PC-9 (cell line): ENCODE measurements at regions not wholly inside any gene's neighbourhood (a gene's known extent, or its start where the extent isn't known, plus 50 kb on each side); places are given as distances from the start of the nearest gene placed in this dataset.
A peak's percentile ranks its signal among the peaks of the same experiment; 100 is the strongest.

ENCODE experiments used
- BruUV-seq: library from RNA; stranded (reverse); fragments of 400-500 nt; replicated peaks from 2 replicates; lab custom pipeline; 2021; lab: Mats Ljungman, UMichigan
- CTCF ChIA-PET: fragments of 300-600 bp; sonication (Branson Sonifier 250); formaldehyde crosslinking; loops from one replicate; lab custom pipeline; 2022; ENCODE audit warnings: antibody characterized with exemption; lab: Charles Lee
- POLR2A ChIA-PET: fragments of 300-600 bp; sonication (Branson Sonifier 250); formaldehyde crosslinking; loops from one replicate; lab custom pipeline; 2022; ENCODE audit warnings: antibody characterized with exemption; ENCODE audit not compliant: unreplicated experiment; lab: Charles Lee
- DNase-seq, 2 experiments: peaks; one replicate each; pipeline versions ENCODE4 v3.0.0 to v3.0.0-alpha.2; 2015 to 2022; ENCODE audit warnings: mixed read lengths in 1 of 2
- H2AFZ ChIP-seq: fragments of 200-600 bp; sonication (generic); 2 replicates; pipeline ENCODE4 v1.8.1; 2017; ENCODE audit warnings: antibody characterized with exemption
- H3F3A ChIP-seq: fragments of 200-600 bp; sonication (generic); 2 replicates; pipeline ENCODE4 v1.8.1; 2017; ENCODE audit warnings: antibody characterized with exemption, mild to moderate bottlenecking, low read depth; ENCODE audit not compliant: insufficient read depth
- H3K27ac ChIP-seq: fragments of 200-600 bp; sonication (generic); 2 replicates; pipeline ENCODE4 v1.6.1; 2016; ENCODE audit warnings: mixed run types
- H3K27me3 ChIP-seq: fragments of 200-600 bp; sonication (generic); 2 replicates; pipeline ENCODE4 v1.6.1; 2016; ENCODE audit warnings: low read depth, mixed run types; ENCODE audit not compliant: insufficient read depth
- H3K36me3 ChIP-seq: fragments of 200-600 bp; sonication (generic); 2 replicates; pipeline ENCODE4 v1.6.1; 2016; ENCODE audit warnings: low read depth, mixed run types
- H3K4me1 ChIP-seq: fragments of 200-600 bp; sonication (generic); replicated peaks from 2 replicates; pipeline ENCODE4 v1.6.1; 2016; ENCODE audit warnings: mixed run types; ENCODE audit not compliant: insufficient read depth
- H3K4me2 ChIP-seq: fragments of 200-600 bp; sonication (generic); 2 replicates; pipeline ENCODE4 v1.6.1; 2017; ENCODE audit warnings: mixed run types
- H3K4me3 ChIP-seq: fragments of 200-600 bp; sonication (generic); 2 replicates; pipeline ENCODE4 v1.6.1; 2016; ENCODE audit warnings: mixed run types
- H3K79me2 ChIP-seq: fragments of 200-600 bp; sonication (generic); 2 replicates; pipeline ENCODE4 v1.6.1; 2017; ENCODE audit warnings: low read depth, mixed run types
- H3K9me2 ChIP-seq: fragments of 200-600 bp; sonication (generic); 2 replicates; pipeline ENCODE4 v1.8.1; 2017; ENCODE audit warnings: mild to moderate bottlenecking; ENCODE audit not compliant: insufficient read depth
- H3K9me3 ChIP-seq: fragments of 200-600 bp; sonication (generic); 2 replicates; pipeline ENCODE4 v1.8.1; 2016; ENCODE audit warnings: low read depth; ENCODE audit not compliant: insufficient read depth
- H4K20me1 ChIP-seq: fragments of 200-600 bp; sonication (generic); 2 replicates; pipeline ENCODE4 v1.8.1; 2017; ENCODE audit not compliant: insufficient read depth
- EZH2 ChIP-seq: fragments of 200-600 bp; sonication (generic); IDR thresholded peaks from 2 replicates; pipeline ENCODE4 v1.8.0; 2017; ENCODE audit warnings: antibody characterized with exemption, low read depth
- intact Hi-C: fragments of 100-400 bp; cut with micrococcal nuclease; formaldehyde crosslinking; loops from one replicate; pipeline ENCODE4 v1.10.0; 2022; ENCODE audit not compliant: unreplicated experiment
- TF ChIP-seq, protein P1 (sequence below): fragments of 200-600 bp; sonication (generic); conservative IDR thresholded peaks from 2 replicates; pipeline ENCODE4 v1.6.1; 2017; ENCODE audit warnings: mixed run types, antibody characterized with exemption, mild to moderate bottlenecking, moderate library complexity

- Histone ChIP-seq H3K36me3 (no peaks in the 10 kb centered on the region), H4K20me1 (no peaks in the 10 kb centered on the region), H3K4me3 (no peak overlapping the region), H3K27ac (no peak overlapping the region), H3K9me2 (no peaks in the 10 kb centered on the region), H3F3A (no peaks in the 10 kb centered on the region), H3K79me2 (no peaks in the 10 kb centered on the region), H3K9me3 (no peaks in the 10 kb centered on the region; the same call in 1 of the 2 replicates), H2AFZ (no peak overlapping the region), H3K4me2 (no peak overlapping the region), H3K4me1 (no peaks in the 10 kb centered on the region), H3K27me3 (no peaks in the 10 kb centered on the region)
- TF ChIP-seq, protein P1, sequence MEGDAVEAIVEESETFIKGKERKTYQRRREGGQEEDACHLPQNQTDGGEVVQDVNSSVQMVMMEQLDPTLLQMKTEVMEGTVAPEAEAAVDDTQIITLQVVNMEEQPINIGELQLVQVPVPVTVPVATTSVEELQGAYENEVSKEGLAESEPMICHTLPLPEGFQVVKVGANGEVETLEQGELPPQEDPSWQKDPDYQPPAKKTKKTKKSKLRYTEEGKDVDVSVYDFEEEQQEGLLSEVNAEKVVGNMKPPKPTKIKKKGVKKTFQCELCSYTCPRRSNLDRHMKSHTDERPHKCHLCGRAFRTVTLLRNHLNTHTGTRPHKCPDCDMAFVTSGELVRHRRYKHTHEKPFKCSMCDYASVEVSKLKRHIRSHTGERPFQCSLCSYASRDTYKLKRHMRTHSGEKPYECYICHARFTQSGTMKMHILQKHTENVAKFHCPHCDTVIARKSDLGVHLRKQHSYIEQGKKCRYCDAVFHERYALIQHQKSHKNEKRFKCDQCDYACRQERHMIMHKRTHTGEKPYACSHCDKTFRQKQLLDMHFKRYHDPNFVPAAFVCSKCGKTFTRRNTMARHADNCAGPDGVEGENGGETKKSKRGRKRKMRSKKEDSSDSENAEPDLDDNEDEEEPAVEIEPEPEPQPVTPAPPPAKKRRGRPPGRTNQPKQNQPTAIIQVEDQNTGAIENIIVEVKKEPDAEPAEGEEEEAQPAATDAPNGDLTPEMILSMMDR = no peak
- TF ChIP-seq EZH2 = no peak
- CTCF ChIA-PET = no interaction called here
- POLR2A ChIA-PET = no interaction called here
- intact Hi-C loops = no loop called here
- no TSS peak for BruUV-seq
- no peak for DNase-seq
Measured at GRCh38 chr7:68213838-68214237, 1217.2 kb downstream of the TYW1 start.

DNA sequence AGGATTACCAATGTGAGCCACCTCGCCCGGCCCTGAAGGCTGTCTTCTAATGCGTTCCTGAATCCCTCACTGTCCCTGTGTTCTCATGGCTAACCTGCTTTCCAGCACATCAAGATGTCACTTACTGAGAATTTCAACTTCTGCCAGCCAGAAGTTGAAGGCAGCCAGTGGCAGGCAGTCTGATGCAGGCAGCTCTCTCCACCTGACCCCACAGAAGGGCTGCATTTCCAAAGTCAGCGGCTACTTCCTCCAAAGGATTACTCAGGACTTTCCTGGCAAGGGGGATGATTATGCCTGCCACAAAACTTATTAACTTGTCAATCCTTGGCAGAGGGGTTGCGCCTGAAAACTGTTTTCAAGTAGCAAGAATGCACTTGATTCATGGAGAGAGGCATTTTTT, 1219.4 kb downstream of the TYW1 start:
- intact Hi-C loops = no loop called here
- no peak overlapping the region for H3K4me2 ChIP-seq
- H3K9me3 ChIP-seq = no peaks in the 10 kb centered on the region; the same call in 1 of the 2 replicates
- no peak overlapping the region for H3K27ac ChIP-seq
- H3K9me2 ChIP-seq = no peaks in the 10 kb centered on the region
- no peaks in the 10 kb centered on the region for H3F3A ChIP-seq
- no peaks in the 10 kb centered on the region for H3K4me1 ChIP-seq
- H4K20me1 ChIP-seq = no peaks in the 10 kb centered on the region
- H2AFZ ChIP-seq = no peak overlapping the region
- TF ChIP-seq EZH2 = no peak
- TF ChIP-seq, protein P1 = no peak
- no peaks in the 10 kb centered on the region for H3K27me3 ChIP-seq
- no peak overlapping the region for H3K4me3 ChIP-seq
- DNase-seq = no peak
- H3K36me3 ChIP-seq = no peaks in the 10 kb centered on the region
- POLR2A ChIA-PET = no interaction called here
- no peaks in the 10 kb centered on the region for H3K79me2 ChIP-seq
- no TSS peak for BruUV-seq
- CTCF ChIA-PET = no interaction called here

DNA sequence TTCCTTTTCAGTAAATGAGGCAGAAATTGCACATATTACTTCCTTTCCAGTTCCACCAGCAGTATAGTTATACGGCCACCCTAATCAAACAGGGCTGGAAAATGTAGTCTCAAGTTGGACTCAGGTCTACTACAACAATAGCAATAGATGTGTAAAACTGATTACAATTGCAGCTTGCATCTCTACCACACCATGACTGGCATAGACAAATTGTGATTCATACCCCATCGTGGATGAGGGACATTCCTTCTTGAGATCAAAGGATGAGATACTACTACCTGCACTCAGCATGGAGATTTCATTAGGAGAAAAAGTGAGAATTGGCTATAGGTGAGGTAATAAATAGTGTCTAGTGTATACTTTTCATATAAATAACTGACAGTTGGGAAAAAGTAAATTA, 1220.8 kb downstream of the TYW1 start:
- Histone ChIP-seq H3K79me2 (no peaks in the 10 kb centered on the region), H2AFZ (no peak overlapping the region), H4K20me1 (no peaks in the 10 kb centered on the region), H3K9me2 (no peaks in the 10 kb centered on the region), H3K27me3 (no peaks in the 10 kb centered on the region), H3K36me3 (no peaks in the 10 kb centered on the region), H3F3A (no peaks in the 10 kb centered on the region), H3K4me3 (no peak overlapping the region), H3K9me3 (no peaks in the 10 kb centered on the region; the same call in 1 of the 2 replicates), H3K4me1 (no peaks in the 10 kb centered on the region), H3K27ac (no peak overlapping the region), H3K4me2 (no peak overlapping the region)
- no peak for TF ChIP-seq EZH2
- TF ChIP-seq, protein P1 = no peak
- BruUV-seq = no TSS peak
- ChIA-PET POLR2A (no interaction called here), CTCF (no interaction called here)
- peak in 1 of 2 experiments; percentile 60 for DNase-seq
- intact Hi-C loops = no loop called here
